Trophoblast cell (in vitro differentiated cells and primary cell): ENCODE measurements at regions not wholly inside any gene's neighbourhood (a gene's known extent, or its start where the extent isn't known, plus 50 kb on each side); places are given as distances from the start of the nearest gene placed in this dataset.
A peak's percentile ranks its signal among the peaks of the same experiment; 100 is the strongest.

Experiments used
- DNase-seq, 2 donors: peaks; one replicate each; pipeline ENCODE4 v3.0.0-alpha.2; 2016
- H2AFZ ChIP-seq: 2 replicates; pipeline ENCODE4 v1.6.1; 2013; ENCODE audit warnings: low read length, moderate library complexity, mild to moderate bottlenecking; ENCODE audit not compliant: insufficient read depth, poor library complexity
- H2AK5ac ChIP-seq: 2 replicates; pipeline ENCODE4 v1.6.1; 2013; ENCODE audit warnings: mild to moderate bottlenecking, low read length
- H2BK120ac ChIP-seq: 2 replicates; pipeline ENCODE4 v1.6.1; 2013; ENCODE audit warnings: low read length, mild to moderate bottlenecking, moderate library complexity; ENCODE audit not compliant: insufficient read depth, poor library complexity
- H2BK12ac ChIP-seq: 2 replicates; pipeline ENCODE4 v1.6.1; 2013; ENCODE audit warnings: mild to moderate bottlenecking, low read length, moderate library complexity
- H2BK5ac ChIP-seq: 2 replicates; pipeline ENCODE4 v1.6.1; 2013; ENCODE audit warnings: low read length, low read depth, moderate library complexity, mild to moderate bottlenecking; ENCODE audit not compliant: poor library complexity
- H3K14ac ChIP-seq: 2 replicates; pipeline ENCODE4 v1.6.1; 2013; ENCODE audit warnings: mild to moderate bottlenecking, low read length
- H3K18ac ChIP-seq: 2 replicates; pipeline ENCODE4 v1.6.1; 2013; ENCODE audit warnings: mild to moderate bottlenecking, low read length
- H3K23ac ChIP-seq: 2 replicates; pipeline ENCODE4 v1.6.1; 2013; ENCODE audit warnings: low read length
- H3K27ac ChIP-seq: 2 replicates; pipeline ENCODE4 v1.5.1; 2013; ENCODE audit warnings: low read depth, mild to moderate bottlenecking, inconsistent platforms, low read length, moderate library complexity
- H3K27me3 ChIP-seq: 2 replicates; pipeline ENCODE4 v1.6.1; 2013; ENCODE audit warnings: inconsistent platforms, mild to moderate bottlenecking, low read length, moderate library complexity; ENCODE audit not compliant: insufficient read depth
- H3K36me3 ChIP-seq, 2 experiments: 1 replicate in 1 of 2; 2 replicates in 1 of 2; pipeline ENCODE4 v1.6.1; 2013; ENCODE audit warnings: low read length in 2 of 2, mild to moderate bottlenecking in 2 of 2, moderate library complexity in 1 of 2; ENCODE audit not compliant: insufficient read depth in 2 of 2, control insufficient read depth in 1 of 2
- H3K4ac ChIP-seq: 2 replicates; pipeline ENCODE4 v1.6.1; 2013; ENCODE audit warnings: low read depth, mild to moderate bottlenecking, low read length, moderate library complexity
- H3K4me1 ChIP-seq, 2 experiments: 1 replicate in 1 of 2; 2 replicates in 1 of 2; pipeline ENCODE4 v1.6.1; 2013; ENCODE audit warnings: low read length in 2 of 2, mild to moderate bottlenecking in 2 of 2, moderate library complexity in 1 of 2; ENCODE audit not compliant: insufficient read depth in 2 of 2, control insufficient read depth in 1 of 2
- H3K4me2 ChIP-seq: 2 replicates; pipeline ENCODE4 v1.6.1; 2013; ENCODE audit warnings: inconsistent platforms, mild to moderate bottlenecking, low read length, moderate library complexity
- H3K4me3 ChIP-seq: 2 replicates; pipeline ENCODE4 v1.5.1; 2013; ENCODE audit warnings: mild to moderate bottlenecking, low read depth, low read length, inconsistent platforms
- H3K79me1 ChIP-seq: one replicate; pipeline ENCODE4 v1.6.1; 2013; ENCODE audit warnings: low read length
- H3K79me2 ChIP-seq: 2 replicates; pipeline ENCODE4 v1.6.1; 2013; ENCODE audit warnings: low read length, mild to moderate bottlenecking; ENCODE audit not compliant: control insufficient read depth, insufficient read depth, poor library complexity
- H3K9ac ChIP-seq: 2 replicates; pipeline ENCODE4 v1.6.1; 2013; ENCODE audit warnings: mild to moderate bottlenecking, low read length
- H3K9me3 ChIP-seq: 2 replicates; pipeline ENCODE4 v1.6.1; 2013; ENCODE audit warnings: low read depth, mild to moderate bottlenecking, control low read depth, inconsistent platforms, low read length; ENCODE audit not compliant: insufficient read depth
- H4K12ac ChIP-seq: 2 replicates; pipeline ENCODE4 v1.6.1; 2013; ENCODE audit warnings: low read depth, mild to moderate bottlenecking, low read length, moderate library complexity
- H4K8ac ChIP-seq: 2 replicates; pipeline ENCODE4 v1.6.1; 2013; ENCODE audit warnings: low read depth, mild to moderate bottlenecking, low read length, moderate library complexity
- H4K91ac ChIP-seq: one replicate; pipeline ENCODE4 v1.6.1; 2013; ENCODE audit warnings: low read depth, mild to moderate bottlenecking, low read length, moderate library complexity
- WGBS: extraction: QIAGEN DNeasy Blood & Tissue Kit; methylation state at CpG from one replicate; pipeline ENCODE4 v1.1.7; 2013; ENCODE audit warnings: missing lambda C conversion rate; ENCODE audit not compliant: insufficient read length, insufficient coverage; ENCODE audit errors: extremely low coverage; 5-methylcytosine and 5-hydroxymethylcytosine counted together

GRCh38 chr4:32349026-32349425 lies 1628.9 kb downstream of the PCDH7 start:
- Histone ChIP-seq H3K18ac (no peak overlapping the region), H3K23ac (no peak overlapping the region), H4K8ac (no peak overlapping the region), H3K9ac (no peak overlapping the region), H3K14ac (no peak overlapping the region), H3K4me1 (no peaks in the 10 kb centered on the region), H3K4me3 (peak overlapping the region; percentile 12), H3K4me2 (no peak overlapping the region), H3K79me1 (no peaks in the 10 kb centered on the region), H4K91ac (no peak overlapping the region), H3K9me3 (no peaks in the 10 kb centered on the region), H3K27me3 (no peaks in the 10 kb centered on the region), H3K27ac (no peak overlapping the region), H2AK5ac (no peak overlapping the region), H4K12ac (no peak overlapping the region), H3K36me3 (no peaks in the 10 kb centered on the region), H3K79me2 (no peaks in the 10 kb centered on the region), H2BK12ac (no peak overlapping the region), H2BK120ac (no peak overlapping the region), H3K4ac (no peak overlapping the region), H2AFZ (no peak overlapping the region), H2BK5ac (no peak overlapping the region)
- no peak for DNase-seq
- WGBS, result no CpG with 5 or more reads among the region's 4 CpGs

- no peak overlapping the region for H2BK5ac ChIP-seq
- no peak overlapping the region for H2AFZ ChIP-seq
- no peaks in the 10 kb centered on the region for H3K9me3 ChIP-seq
- no peak overlapping the region for H2BK12ac ChIP-seq
- no peak overlapping the region for H3K9ac ChIP-seq
- no peaks in the 10 kb centered on the region for H3K36me3 ChIP-seq
- no peaks in the 10 kb centered on the region for H3K27me3 ChIP-seq
- no peak overlapping the region for H2AK5ac ChIP-seq
- H4K91ac ChIP-seq, result no peak overlapping the region
- H3K4me2 ChIP-seq, result no peak overlapping the region
- no peaks in the 10 kb centered on the region for H3K4me1 ChIP-seq
- H4K12ac ChIP-seq, result no peak overlapping the region
- no peak overlapping the region for H3K27ac ChIP-seq
- H3K79me1 ChIP-seq, result no peaks in the 10 kb centered on the region
- no peak overlapping the region for H3K4ac ChIP-seq
- DNase-seq, result no peak
- no peak overlapping the region for H4K8ac ChIP-seq
- no peak overlapping the region for H3K14ac ChIP-seq
- H3K23ac ChIP-seq, result no peak overlapping the region
- no peak overlapping the region for H2BK120ac ChIP-seq
- H3K4me3 ChIP-seq, result no peak overlapping the region
- WGBS, result no CpG with 5 or more reads among the region's 2 CpGs
- H3K18ac ChIP-seq, result no peak overlapping the region
- H3K79me2 ChIP-seq, result no peaks in the 10 kb centered on the region
Measured at GRCh38 chr4:32374206-32374605, 1654.0 kb downstream of the PCDH7 start.

- H3K27ac ChIP-seq, result no peak overlapping the region
- no CpG with 5 or more reads among the region's 3 CpGs for WGBS
- no peak overlapping the region for H2BK120ac ChIP-seq
- no peak for DNase-seq
- H3K9me3 ChIP-seq, result no peaks in the 10 kb centered on the region
- no peak overlapping the region for H3K9ac ChIP-seq
- H3K4me3 ChIP-seq, result no peak overlapping the region
- H3K4me2 ChIP-seq, result no peak overlapping the region
- H3K23ac ChIP-seq, result no peak overlapping the region
- no peak overlapping the region for H2AK5ac ChIP-seq
- no peaks in the 10 kb centered on the region for H3K79me2 ChIP-seq
- H4K91ac ChIP-seq, result no peak overlapping the region
- no peak overlapping the region for H3K4ac ChIP-seq
- no peak overlapping the region for H2BK12ac ChIP-seq
- no peak overlapping the region for H2AFZ ChIP-seq
- H3K18ac ChIP-seq, result no peak overlapping the region
- H4K12ac ChIP-seq, result no peak overlapping the region
- no peaks in the 10 kb centered on the region for H3K27me3 ChIP-seq
- H3K14ac ChIP-seq, result no peak overlapping the region
- H4K8ac ChIP-seq, result no peak overlapping the region
- no peaks in the 10 kb centered on the region for H3K4me1 ChIP-seq
- no peak overlapping the region for H2BK5ac ChIP-seq
- no peaks in the 10 kb centered on the region for H3K79me1 ChIP-seq
- H3K36me3 ChIP-seq, result no peaks in the 10 kb centered on the region
Measured at GRCh38 chr4:32393806-32394205, 1673.6 kb downstream of the PCDH7 start.

- no peak for DNase-seq
- no peak overlapping the region for H2AK5ac ChIP-seq
Measured at GRCh38 chr4:32394255-32394654, 1674.1 kb downstream of the PCDH7 start.

More at GRCh38 chr4:32394255-32394654, 1674.1 kb downstream of the PCDH7 start:
- H3K4me2 ChIP-seq, result no peak overlapping the region
- no peaks in the 10 kb centered on the region for H3K27me3 ChIP-seq
- no peaks in the 10 kb centered on the region for H3K9me3 ChIP-seq
- H3K4me3 ChIP-seq, result no peak overlapping the region
- no peak overlapping the region for H2BK5ac ChIP-seq
- no peaks in the 10 kb centered on the region for H3K4me1 ChIP-seq
- no peak overlapping the region for H2AFZ ChIP-seq
- H2BK12ac ChIP-seq, result no peak overlapping the region
- H2BK120ac ChIP-seq, result no peak overlapping the region
- no peaks in the 10 kb centered on the region for H3K79me1 ChIP-seq
- no peaks in the 10 kb centered on the region for H3K79me2 ChIP-seq
- H3K4ac ChIP-seq, result no peak overlapping the region
- no peak overlapping the region for H3K23ac ChIP-seq
- H4K91ac ChIP-seq, result no peak overlapping the region
- WGBS, result no CpG with 5 or more reads among the region's 1 CpG
- H3K36me3 ChIP-seq, result no peaks in the 10 kb centered on the region
- no peak overlapping the region for H3K14ac ChIP-seq
- H3K27ac ChIP-seq, result no peak overlapping the region
- H3K18ac ChIP-seq, result no peak overlapping the region
- no peak overlapping the region for H4K12ac ChIP-seq
- no peak overlapping the region for H3K9ac ChIP-seq
- no peak overlapping the region for H4K8ac ChIP-seq
